ACC112 (cell line): ENCODE measurements at regions not wholly inside any gene's neighbourhood (a gene's known extent, or its start where the extent isn't known, plus 50 kb on each side); places are given as distances from the start of the nearest gene placed in this dataset.
A peak's percentile ranks its signal among the peaks of the same experiment; 100 is the strongest.

ENCODE experiments used
- H2AFZ ChIP-seq: fragments of 200-600 bp; sonication (generic); one replicate; pipeline ENCODE4 v1.6.0; 2017; ENCODE audit warnings: antibody characterized with exemption, low read length; ENCODE audit not compliant: unreplicated experiment
- H3K27ac ChIP-seq: fragments of 200-600 bp; sonication (generic); 2 replicates; pipeline ENCODE4 v1.5.1; 2014; ENCODE audit warnings: low read depth, mild to moderate bottlenecking, antibody characterized with exemption, low read length, moderate library complexity
- H3K27me3 ChIP-seq: fragments of 200-600 bp; sonication (generic); 2 replicates; pipeline ENCODE4 v1.6.1; 2014; ENCODE audit warnings: mild to moderate bottlenecking, antibody characterized with exemption, low read length, moderate library complexity, mixed read lengths; ENCODE audit not compliant: insufficient read depth
- H3K36me3 ChIP-seq: fragments of 200-600 bp; sonication (generic); 2 replicates; pipeline ENCODE4 v1.6.1; 2016; ENCODE audit warnings: mild to moderate bottlenecking, antibody characterized with exemption, low read length, moderate library complexity, mixed read lengths; ENCODE audit not compliant: insufficient read depth
- H3K4me1 ChIP-seq: fragments of 200-600 bp; sonication (generic); one replicate; pipeline ENCODE4 v1.6.1; 2016; ENCODE audit warnings: low read length, mixed read lengths; ENCODE audit not compliant: insufficient read depth, unreplicated experiment, control insufficient read depth
- H3K4me3 ChIP-seq: fragments of 200-600 bp; sonication (generic); 2 replicates; pipeline ENCODE4 v1.5.1; 2014; ENCODE audit warnings: mild to moderate bottlenecking, low read depth, low read length
- H3K79me2 ChIP-seq: fragments of 200-600 bp; sonication (generic); one replicate; pipeline ENCODE4 v1.6.0; 2016; ENCODE audit warnings: low read length; ENCODE audit not compliant: control insufficient read depth, unreplicated experiment, insufficient read depth

DNA sequence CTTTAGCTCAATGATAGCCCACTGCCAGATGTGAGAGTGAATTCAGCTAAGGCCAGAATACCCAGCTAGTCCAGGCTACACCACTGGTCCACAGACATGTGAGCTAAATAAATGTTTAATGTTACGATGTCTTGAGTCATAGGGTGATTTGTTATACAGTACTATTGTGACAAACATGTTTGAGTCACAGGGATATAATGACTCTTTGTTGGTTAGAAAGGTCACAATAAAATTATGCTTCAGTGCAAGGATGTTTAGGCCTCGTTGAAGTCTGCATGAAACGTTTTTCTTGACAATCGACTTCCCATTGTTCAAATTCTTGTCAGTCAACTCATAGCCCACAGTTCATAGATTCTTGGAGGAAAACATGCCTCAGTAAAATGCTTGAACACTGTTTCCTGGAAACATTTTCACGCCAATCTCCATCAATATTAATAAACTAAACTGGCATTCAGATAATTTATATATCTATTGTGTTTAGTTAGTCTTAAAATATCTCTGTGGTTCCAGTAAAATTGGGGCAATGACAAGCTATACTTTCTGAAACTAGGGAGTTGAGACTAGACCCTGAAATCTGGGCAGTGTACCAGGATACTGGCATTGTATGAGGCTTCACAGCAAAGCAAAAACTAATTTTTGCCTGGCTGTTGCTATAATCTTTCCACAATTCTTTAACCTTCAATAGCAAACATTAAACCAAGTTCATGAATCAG is 650.8 kb upstream of the KIRREL3 start:
- no peaks in the 10 kb centered on the region for H3K27me3 ChIP-seq

DNA sequence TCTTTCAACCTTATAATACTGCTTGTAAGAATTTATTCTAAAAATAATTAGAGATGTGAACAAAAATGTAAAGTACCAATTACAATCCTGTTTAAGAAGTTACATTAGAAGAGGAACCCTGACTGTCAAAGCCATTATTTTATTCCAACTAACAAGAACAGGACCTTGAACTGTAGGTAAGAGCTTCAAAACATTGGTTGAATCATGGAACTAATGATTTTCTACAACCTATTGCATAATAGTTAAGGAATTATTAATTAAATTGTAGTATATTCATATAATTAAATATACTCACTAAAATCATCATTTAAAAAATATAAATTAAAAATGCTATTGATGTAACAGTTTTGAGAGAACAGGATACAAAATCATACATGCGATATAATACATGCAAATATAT is 649.4 kb upstream of the KIRREL3 start:
- Histone ChIP-seq H3K4me3 (no peak overlapping the region), H3K27me3 (no peaks in the 10 kb centered on the region), H3K27ac (no peak overlapping the region), H3K4me1 (peaks cover 6% of the 10 kb centered on the region), H3K36me3 (no peaks in the 10 kb centered on the region), H3K79me2 (no peaks in the 10 kb centered on the region), H2AFZ (no peak overlapping the region)

More for the DNA sequence above, 650.8 kb upstream of the KIRREL3 start:
- H3K36me3 ChIP-seq = no peaks in the 10 kb centered on the region
- H3K4me1 ChIP-seq = peaks cover 6% of the 10 kb centered on the region
- H3K79me2 ChIP-seq = no peaks in the 10 kb centered on the region
- H3K27ac ChIP-seq = peak overlapping the region; percentile 80
- no peak overlapping the region for H2AFZ ChIP-seq
- H3K4me3 ChIP-seq = no peak overlapping the region

DNA sequence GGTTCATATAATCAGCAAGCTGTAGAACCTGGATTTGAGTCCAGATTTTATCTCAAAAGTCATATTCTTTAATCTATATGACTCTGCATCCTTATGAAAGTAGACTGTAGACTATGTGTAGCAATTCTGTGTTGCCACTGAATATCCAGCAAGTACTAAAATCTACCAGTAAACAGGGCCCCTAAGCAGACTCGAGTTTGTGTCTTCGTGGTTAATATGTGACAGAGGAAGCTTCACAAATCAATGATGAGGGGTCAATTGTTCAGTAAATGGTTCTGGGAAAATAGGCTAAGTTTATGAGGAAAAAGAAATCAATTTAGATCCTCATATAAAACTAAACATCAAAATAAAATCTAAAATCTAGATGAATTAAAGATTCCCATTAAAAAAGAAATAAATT is 648.5 kb upstream of the KIRREL3 start:
- peaks cover 6% of the 10 kb centered on the region for H3K4me1 ChIP-seq
- H3K79me2 ChIP-seq = no peaks in the 10 kb centered on the region
- H3K4me3 ChIP-seq = no peak overlapping the region
- H3K27me3 ChIP-seq = no peaks in the 10 kb centered on the region
- H3K27ac ChIP-seq = no peak overlapping the region
- no peak overlapping the region for H2AFZ ChIP-seq
- no peaks in the 10 kb centered on the region for H3K36me3 ChIP-seq

DNA sequence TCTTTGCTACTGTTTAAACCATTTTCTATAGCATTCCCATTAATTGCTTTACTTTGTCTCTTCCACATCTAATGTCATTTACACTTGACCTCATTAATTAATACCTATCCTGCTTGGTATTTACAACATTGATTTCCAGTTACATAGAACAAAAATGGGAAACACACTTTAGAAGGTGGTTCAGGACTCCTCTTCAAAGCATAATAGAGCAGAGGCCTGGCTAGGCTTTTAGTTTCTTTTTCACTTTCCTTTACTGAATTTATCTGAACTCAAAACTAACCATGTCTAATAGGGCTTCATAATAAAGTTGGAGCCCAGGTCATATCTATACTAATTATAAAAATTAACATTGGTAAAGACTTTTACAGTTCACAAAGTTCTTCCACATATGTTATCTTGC is 648.0 kb upstream of the KIRREL3 start:
- H3K36me3 ChIP-seq = no peaks in the 10 kb centered on the region
- no peaks in the 10 kb centered on the region for H3K27me3 ChIP-seq
- H3K4me3 ChIP-seq = no peak overlapping the region
- H2AFZ ChIP-seq = no peak overlapping the region
- no peaks in the 10 kb centered on the region for H3K79me2 ChIP-seq
- peaks cover 6% of the 10 kb centered on the region for H3K4me1 ChIP-seq
- H3K27ac ChIP-seq = no peak overlapping the region

DNA sequence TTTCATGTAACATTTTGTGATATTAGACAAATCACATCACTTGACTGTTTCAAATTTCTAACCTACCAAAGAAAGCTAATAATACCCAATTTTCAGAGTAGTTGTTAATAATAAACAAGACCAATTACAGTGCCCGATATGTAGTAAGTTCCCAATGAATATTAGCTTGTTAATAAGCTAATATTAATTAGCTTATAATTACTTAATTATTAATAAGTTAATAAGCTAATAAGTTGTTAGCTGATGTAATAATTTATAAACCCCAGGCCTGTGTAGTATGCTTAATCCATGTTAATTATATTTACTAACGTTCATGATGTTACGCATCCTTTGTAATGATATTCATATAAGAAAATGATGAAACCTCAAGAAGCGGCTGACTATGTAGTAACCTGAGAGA is 643.8 kb upstream of the KIRREL3 start:
- H3K27ac ChIP-seq = no peak overlapping the region

DNA sequence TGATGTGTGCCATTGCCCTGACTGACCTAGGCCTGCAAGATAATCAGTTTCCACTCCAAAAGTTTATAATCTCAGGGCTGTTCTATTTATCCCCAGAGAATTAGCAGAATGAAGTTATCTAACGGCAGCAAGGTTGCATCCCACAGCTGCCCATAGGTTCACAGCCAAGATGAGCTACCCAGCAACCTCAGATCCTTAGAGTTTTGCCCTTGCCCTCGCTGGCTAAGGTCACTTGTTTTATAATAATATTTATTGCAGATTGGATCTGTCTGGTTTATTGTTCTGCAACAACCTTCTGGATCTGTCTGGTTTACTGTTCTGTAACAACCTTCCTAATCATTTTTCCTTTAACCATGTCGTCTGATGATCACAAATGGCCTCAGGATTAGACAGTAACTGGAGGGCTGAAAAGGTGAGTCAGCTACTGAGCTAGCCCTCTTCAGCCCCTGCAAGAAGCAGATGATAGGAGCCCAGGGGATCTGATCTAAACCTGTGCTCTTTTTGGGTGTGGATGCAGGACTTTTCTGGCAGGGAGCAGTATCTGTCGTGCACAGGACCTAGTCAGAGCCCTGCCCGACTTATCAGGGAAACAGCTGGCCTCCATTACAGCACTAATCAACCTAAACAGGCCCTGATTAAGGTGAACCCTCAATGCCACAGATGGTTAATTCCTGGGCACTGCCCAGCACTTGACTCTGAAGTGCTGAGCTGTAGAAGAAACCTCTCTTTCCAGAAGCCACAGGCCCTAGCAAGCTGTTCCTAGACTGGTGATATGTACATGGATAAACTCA is 642.9 kb upstream of the KIRREL3 start:
- no peak overlapping the region for H3K27ac ChIP-seq
- H3K27me3 ChIP-seq = no peaks in the 10 kb centered on the region
- no peaks in the 10 kb centered on the region for H3K79me2 ChIP-seq
- H2AFZ ChIP-seq = no peak overlapping the region
- no peaks in the 10 kb centered on the region for H3K36me3 ChIP-seq
- H3K4me1 ChIP-seq = no peaks in the 10 kb centered on the region
- no peak overlapping the region for H3K4me3 ChIP-seq

More for the DNA sequence above, 643.8 kb upstream of the KIRREL3 start:
- Histone ChIP-seq H3K36me3 (no peaks in the 10 kb centered on the region), H3K27me3 (no peaks in the 10 kb centered on the region), H2AFZ (no peak overlapping the region), H3K4me3 (no peak overlapping the region), H3K4me1 (no peaks in the 10 kb centered on the region), H3K79me2 (no peaks in the 10 kb centered on the region)

DNA sequence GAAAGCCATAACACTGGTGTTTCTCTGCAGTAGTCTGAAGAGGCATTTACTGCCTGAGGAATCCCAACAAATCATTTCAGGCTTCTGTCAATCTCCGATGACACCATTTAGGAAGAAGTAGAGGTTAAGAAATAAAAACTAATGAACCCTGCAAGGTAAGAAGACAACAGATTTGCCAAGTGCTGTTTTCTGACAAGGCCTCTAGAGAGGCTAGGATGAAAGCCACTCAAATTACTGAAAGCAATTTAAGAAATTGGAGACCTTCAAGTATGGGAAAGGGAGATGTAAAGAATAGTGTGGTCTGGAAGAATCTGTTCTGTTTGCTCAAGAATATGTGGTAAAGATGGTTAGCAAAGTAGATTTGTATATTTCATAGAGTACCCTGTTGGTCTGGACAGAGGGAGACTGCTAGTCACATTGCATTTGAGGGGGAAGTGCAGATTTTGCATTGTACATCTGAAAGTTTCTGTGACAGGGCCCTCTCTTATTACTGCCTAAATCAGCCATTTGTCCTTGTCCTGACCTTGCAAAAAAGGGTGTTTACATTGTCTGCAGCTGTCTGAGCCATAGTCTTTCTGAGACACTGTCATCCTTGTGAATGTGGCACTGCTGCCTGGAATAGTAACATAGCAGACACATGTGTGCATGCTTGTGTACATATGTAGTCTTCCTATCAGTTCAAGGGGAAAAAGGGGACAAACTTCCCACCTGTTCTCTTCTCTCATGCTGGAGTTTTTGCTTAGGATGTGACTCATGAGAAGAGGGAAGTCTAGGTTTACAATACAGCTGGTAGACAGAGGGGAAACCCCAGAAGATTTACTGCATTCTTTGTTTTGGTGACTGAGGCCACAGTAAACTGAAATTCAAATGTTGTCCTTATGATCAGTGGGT is 640.2 kb upstream of the KIRREL3 start:
- H3K4me1 ChIP-seq = no peaks in the 10 kb centered on the region
- H3K79me2 ChIP-seq = no peaks in the 10 kb centered on the region
- no peaks in the 10 kb centered on the region for H3K27me3 ChIP-seq
- no peak overlapping the region for H3K27ac ChIP-seq
- no peak overlapping the region for H2AFZ ChIP-seq
- no peaks in the 10 kb centered on the region for H3K36me3 ChIP-seq
- H3K4me3 ChIP-seq = no peak overlapping the region

DNA sequence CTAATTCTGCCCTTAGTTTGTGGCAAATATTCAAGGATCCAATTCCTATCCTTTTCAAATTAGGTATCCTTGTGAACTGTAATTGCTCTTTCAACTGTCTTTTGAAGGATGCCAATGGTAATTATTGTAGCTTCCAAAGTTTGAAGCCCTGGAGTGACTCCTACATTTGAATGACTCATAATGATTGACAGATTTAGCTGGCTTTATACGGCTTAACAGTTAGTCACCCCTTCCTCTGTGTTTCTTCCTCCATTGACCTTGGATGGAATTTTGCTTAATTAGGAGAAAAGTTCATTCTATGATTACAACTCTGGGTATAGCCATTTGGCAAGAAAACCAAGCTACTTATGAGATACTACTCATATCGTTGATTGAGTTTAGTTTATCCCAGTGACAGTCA is 639.3 kb upstream of the KIRREL3 start:
- Histone ChIP-seq H3K79me2 (no peaks in the 10 kb centered on the region), H3K27me3 (no peaks in the 10 kb centered on the region), H3K36me3 (no peaks in the 10 kb centered on the region), H2AFZ (no peak overlapping the region), H3K4me1 (no peaks in the 10 kb centered on the region), H3K27ac (no peak overlapping the region), H3K4me3 (no peak overlapping the region)

DNA sequence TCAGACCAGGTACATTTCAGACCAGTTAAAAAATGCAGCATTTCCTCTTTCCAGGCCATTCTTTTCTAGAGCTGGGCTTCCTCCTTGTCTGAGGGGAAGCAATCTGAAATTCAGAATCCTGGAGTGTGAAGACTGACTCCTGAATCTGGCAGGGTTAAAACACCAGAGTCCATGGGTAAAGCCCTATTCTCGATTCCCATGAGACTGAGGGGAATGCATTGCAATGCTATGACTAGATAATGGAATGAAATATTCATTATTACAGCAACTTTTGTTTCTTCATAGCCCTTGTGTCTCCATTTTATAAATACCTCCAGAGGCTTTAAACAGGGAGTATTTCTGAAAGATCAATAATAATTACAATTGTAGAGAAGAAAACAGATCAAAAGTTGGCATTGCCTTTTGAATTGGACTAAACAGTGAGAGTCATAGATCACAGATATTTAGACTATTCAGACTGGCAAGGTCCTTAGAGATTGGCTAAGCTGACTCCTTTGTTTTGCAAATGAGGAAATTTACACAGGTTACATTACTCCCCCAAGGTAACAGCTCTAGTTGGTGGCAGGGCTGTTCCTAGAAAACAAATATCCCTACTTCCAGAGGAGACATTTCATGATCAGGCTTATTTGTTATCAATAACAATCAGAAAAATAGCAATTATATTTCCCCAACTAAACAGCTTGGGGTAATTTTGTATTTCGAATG is 632.6 kb upstream of the KIRREL3 start:
- Histone ChIP-seq H3K27me3 (no peaks in the 10 kb centered on the region), H2AFZ (no peak overlapping the region), H3K4me3 (no peak overlapping the region), H3K27ac (no peak overlapping the region), H3K36me3 (no peaks in the 10 kb centered on the region), H3K79me2 (no peaks in the 10 kb centered on the region), H3K4me1 (no peaks in the 10 kb centered on the region)

DNA sequence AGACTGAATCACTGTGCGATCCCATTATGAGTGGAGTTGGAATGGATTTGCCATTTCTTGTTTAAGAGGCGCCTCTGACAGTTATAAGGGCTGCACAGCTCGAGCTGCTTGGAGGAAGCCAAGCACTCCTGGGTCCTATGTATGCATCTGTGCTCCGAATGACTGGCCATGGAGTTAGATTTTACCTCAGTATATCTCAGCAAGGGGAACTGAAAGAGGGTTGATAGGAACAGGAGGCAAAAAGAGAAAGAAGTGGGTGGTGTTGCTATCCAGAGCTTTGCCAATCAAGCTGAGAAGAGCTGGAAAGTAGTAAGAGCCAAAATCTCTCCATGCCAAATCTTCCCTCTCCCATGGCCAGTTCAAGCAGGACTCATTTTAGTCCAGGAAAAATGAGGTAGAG is 632.0 kb upstream of the KIRREL3 start:
- Histone ChIP-seq H3K4me1 (no peaks in the 10 kb centered on the region), H3K79me2 (no peaks in the 10 kb centered on the region), H3K27ac (no peak overlapping the region), H3K4me3 (no peak overlapping the region), H3K36me3 (no peaks in the 10 kb centered on the region), H2AFZ (no peak overlapping the region), H3K27me3 (no peaks in the 10 kb centered on the region)
